DMS79 treated with DMSO at 0.1 percent for 48 hours (cell line): ENCODE measurements at regions not wholly inside any gene's neighbourhood (a gene's known extent, or its start where the extent isn't known, plus 50 kb on each side); places are given as distances from the start of the nearest gene placed in this dataset.

Experiments
- DNase-seq: peaks from one replicate; lab custom pipeline; 2025; lab: John Stamatoyannopoulos, UW

- no peak for DNase-seq
Measured at GRCh38 chr12:59041241-59042121, 121.2 kb upstream of the LRIG3 start.

- no peak for DNase-seq
Measured at GRCh38 chr12:59040656-59041055, 120.4 kb upstream of the LRIG3 start.

GRCh38 chr12:59040043-59040442 is 119.7 kb upstream of the LRIG3 start:
- DNase-seq: no peak

GRCh38 chr12:59039005-59039404 is 118.7 kb upstream of the LRIG3 start:
- no peak for DNase-seq

GRCh38 chr12:59036973-59037762 is 116.9 kb upstream of the LRIG3 start:
- DNase-seq: no peak

- no peak for DNase-seq
Measured at GRCh38 chr12:59036347-59036746, 116.0 kb upstream of the LRIG3 start.

GRCh38 chr12:59031313-59031712 is 111.0 kb upstream of the LRIG3 start:
- DNase-seq: no peak

GRCh38 chr12:59030415-59030814 is 110.1 kb upstream of the LRIG3 start:
- no peak for DNase-seq

- DNase-seq: no peak
Measured at GRCh38 chr12:59027199-59027598, 106.9 kb upstream of the LRIG3 start.

- no peak for DNase-seq
Measured at GRCh38 chr12:59023861-59024424, 103.6 kb upstream of the LRIG3 start.

GRCh38 chr12:59020073-59020946 is 100.0 kb upstream of the LRIG3 start:
- DNase-seq: no peak

GRCh38 chr12:59014885-59015284 is 94.6 kb upstream of the LRIG3 start:
- no peak for DNase-seq

- DNase-seq: no peak
Measured at GRCh38 chr12:59010941-59011340, 90.6 kb upstream of the LRIG3 start.

- DNase-seq: no peak
Measured at GRCh38 chr12:59010118-59010517, 89.8 kb upstream of the LRIG3 start.

- DNase-seq: no peak
Measured at GRCh38 chr12:59007620-59008019, 87.3 kb upstream of the LRIG3 start.

- DNase-seq: no peak
Measured at GRCh38 chr12:59005193-59005955, 85.1 kb upstream of the LRIG3 start.

- no peak for DNase-seq
Measured at GRCh38 chr12:59004456-59004855, 84.2 kb upstream of the LRIG3 start.

GRCh38 chr12:58995666-58996363 is 75.5 kb upstream of the LRIG3 start:
- no peak for DNase-seq

GRCh38 chr12:58988643-58989344 is 68.5 kb upstream of the LRIG3 start:
- no peak for DNase-seq

GRCh38 chr12:58981961-58982360 is 61.7 kb upstream of the LRIG3 start:
- no peak for DNase-seq
